22Rv1 (cell line): ENCODE measurements at regions not wholly inside any gene's neighbourhood (a gene's known extent, or its start where the extent isn't known, plus 50 kb on each side); places are given as distances from the start of the nearest gene placed in this dataset.

Source experiments
- ZFX ChIP-seq: fragments of 450-650 bp; IDR thresholded peaks from 2 replicates; pipeline ENCODE4 v1.6.1; 2017; ENCODE audit warnings: antibody characterized with exemption, borderline replicate concordance
- TF ChIP-seq, protein P1 (sequence below): fragments of 450-650 bp; IDR thresholded peaks from 2 replicates; pipeline ENCODE4 v1.5.1; 2017; ENCODE audit warnings: mild to moderate bottlenecking

DNA sequence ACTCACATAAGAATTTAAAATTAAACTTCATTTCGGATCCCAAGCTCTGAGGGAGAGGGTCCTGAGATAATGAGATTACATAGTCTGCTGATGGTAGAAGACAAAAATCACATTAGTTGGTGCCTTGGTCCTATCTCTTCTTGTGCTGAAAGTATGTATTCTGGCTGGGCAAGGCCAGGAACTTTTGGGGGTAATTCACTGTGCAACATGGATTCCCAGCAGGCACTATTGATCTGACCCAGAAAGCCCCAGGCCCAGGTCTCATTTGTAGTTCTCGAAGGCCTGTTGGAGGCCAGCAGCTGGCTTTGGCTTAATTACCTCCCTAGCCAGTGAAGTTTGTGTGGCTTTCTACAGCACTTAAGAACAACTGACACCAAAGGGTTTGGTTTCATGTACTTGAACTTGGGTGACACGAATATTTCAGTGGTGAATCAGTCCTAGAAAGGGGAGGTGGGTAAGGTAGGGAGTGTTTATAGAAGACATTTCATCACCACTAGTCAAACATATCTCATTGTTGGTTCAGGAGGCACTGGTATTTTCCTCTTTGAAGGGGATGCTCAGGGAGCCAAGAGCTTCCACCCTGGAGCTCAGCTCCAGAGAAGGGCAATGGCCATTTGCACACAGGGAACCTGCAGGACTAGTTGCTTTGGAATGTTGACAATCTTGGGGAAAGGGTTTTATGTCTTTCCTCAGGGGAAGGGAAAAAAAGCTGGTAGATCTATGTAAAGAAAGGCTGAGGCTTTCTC lies 217.8 kb downstream of the OSR1 start:
- TF ChIP-seq, protein P1, sequence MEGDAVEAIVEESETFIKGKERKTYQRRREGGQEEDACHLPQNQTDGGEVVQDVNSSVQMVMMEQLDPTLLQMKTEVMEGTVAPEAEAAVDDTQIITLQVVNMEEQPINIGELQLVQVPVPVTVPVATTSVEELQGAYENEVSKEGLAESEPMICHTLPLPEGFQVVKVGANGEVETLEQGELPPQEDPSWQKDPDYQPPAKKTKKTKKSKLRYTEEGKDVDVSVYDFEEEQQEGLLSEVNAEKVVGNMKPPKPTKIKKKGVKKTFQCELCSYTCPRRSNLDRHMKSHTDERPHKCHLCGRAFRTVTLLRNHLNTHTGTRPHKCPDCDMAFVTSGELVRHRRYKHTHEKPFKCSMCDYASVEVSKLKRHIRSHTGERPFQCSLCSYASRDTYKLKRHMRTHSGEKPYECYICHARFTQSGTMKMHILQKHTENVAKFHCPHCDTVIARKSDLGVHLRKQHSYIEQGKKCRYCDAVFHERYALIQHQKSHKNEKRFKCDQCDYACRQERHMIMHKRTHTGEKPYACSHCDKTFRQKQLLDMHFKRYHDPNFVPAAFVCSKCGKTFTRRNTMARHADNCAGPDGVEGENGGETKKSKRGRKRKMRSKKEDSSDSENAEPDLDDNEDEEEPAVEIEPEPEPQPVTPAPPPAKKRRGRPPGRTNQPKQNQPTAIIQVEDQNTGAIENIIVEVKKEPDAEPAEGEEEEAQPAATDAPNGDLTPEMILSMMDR = no peak
- TF ChIP-seq ZFX = no peak
